Kidney capillary endothelial cell (primary cell): ENCODE measurements at regions not wholly inside any gene's neighbourhood (a gene's known extent, or its start where the extent isn't known, plus 50 kb on each side); places are given as distances from the start of the nearest gene placed in this dataset.
A peak's percentile ranks its signal among the peaks of the same experiment; 100 is the strongest.

ENCODE experiments used
- DNase-seq: peaks from one replicate; pipeline ENCODE4 v3.0.0-alpha.2; 2018; ENCODE audit warnings: low spot score

DNA sequence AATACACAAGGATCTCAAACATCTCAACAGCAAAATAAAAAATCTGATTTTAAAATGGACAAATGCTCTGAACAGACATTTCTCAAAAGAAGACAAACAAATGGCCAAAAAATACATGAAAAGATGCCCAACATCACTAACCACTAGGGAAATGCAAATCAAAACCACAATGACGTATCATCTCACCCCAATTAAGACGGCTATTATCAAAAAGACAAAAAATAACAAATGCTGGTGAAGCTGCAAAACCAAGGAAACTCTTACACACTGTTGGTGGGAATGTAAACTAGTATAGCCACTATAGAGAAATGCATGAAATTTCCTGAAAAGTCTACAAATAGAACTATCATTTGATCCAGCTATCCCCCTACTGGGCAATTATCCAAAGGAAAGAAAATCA, 145.0 kb downstream of the BTG1 start:
- DNase-seq: no peak

DNA sequence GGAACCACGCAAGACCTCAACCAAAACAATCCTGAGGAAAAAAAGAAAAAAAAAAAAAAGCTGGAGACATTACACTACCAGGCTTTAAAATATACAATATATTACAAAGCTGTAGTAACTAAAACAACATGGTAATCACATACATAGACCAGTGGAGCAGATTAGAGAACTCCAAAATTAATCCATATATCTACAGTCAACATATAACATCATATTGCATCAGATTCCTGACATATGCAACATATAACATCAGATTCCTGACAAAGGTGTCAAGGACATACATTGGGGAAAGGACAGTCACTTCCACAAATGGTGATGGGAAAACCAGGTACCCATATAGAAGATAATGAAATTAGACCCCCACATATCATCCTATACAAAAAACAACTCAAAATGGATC, 145.8 kb downstream of the BTG1 start:
- DNase-seq: no peak

DNA sequence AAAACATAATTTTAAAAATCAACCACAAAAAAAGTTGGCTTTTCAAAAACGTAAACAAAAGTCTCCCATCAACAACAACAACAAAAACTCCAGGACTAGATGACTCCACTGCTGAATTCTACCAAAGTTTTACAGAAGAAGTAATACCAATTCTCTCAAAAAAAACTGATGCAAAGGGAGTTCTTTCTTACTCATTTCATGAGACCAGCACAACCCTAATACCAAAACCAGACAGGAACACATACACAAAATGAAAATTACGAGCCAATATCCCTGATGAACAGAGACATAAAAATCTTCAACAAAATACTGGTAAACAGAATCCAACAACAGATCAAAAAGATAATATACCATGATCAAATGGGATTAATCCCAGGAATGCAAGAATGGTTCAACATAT, 147.3 kb downstream of the BTG1 start:
- no peak for DNase-seq

DNA sequence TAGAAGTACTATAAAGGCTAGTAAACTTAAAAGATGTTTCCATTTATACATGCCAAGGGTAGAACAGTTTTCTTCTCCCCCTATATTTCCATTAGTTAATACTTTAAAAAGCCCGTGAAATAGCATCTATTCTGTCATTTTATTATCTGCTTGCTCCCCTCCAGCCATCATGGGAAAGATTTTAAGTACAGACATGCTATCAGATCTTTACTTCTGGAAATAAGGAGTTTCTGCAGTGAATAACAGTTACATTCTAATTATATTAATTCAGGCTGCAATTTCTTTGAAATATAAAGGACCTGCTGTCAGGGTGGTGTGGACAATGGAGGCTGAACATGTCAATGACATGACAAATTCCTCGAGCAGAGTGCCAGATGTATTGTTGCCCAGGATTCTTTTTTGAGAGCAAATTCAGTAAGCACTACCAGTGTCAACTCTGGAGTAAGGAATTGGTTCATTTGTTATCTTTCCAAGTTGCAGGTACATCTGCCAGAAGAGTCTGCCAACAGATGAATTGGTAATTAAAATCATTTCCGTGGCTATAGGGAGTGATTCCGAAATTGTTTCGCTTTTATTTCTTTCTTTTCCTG, 151.3 kb downstream of the BTG1 start:
- no peak for DNase-seq

DNA sequence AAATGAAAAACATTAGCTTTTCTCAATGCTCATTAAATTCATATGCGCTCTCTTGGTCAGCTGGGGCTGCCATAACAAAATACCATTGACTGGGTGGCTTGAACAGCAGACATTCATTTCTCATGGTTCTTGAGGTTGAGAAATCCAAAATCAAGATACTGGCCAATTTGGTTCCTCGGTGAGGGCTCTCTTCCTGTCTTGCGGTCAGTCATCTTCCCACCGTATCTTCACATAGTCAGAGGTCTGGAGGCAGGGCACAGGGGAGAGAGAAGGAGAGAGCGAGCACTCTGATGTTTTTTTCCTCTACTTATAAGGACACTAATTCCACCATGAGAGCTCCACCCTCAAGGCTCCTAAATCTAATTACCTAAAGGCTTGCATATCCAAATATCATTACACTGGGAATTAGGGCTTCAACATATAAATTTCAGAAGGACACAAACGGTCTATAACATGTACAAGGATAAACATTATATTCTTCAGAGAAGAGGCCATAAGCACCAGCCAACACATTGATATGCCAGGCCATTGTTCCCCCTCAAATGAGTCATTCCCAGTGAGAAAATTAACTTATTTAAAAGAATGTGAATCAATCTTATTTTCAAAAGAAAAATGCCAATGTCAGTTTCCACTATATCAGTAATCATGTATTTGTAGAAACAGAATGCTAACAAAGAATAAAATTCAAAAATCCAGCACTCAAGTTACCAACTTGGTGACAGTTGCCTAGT, 152.2 kb downstream of the BTG1 start:
- DNase-seq: peak; percentile 46

DNA sequence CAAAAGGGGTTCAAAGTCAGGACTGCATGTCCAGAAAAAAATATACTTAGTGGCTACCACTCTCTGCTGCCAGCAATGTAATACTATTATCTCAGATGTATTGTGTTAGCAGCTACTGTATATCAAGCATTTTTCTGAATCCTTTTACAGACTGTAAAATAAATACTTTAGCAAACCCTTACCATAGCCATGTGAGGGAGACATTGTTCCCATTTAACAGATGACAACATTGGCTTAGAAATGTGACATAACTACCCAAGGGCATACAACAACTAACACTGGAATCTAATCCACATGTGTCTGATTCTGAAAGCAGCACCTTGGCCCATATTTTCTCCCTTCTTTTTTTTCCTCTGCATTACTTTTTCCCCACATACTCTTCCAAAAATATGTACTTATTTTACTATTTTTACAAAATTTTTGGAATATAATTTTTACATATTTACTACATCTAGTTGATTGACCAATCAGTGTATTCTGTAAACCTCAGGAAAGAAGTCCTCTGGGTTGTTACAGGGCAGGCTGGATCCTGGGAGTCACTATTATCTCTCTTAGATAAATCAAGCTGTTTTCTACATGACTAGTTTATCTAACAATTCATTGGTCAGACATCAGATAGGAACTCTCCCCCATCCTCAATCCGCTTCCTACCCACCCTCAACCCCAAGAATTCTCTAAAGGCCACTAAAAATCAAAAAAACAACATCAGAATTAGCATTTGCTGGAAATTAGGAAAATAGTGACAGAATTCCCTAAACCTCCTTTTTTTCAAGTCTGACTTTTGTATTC, 154.1 kb downstream of the BTG1 start:
- DNase-seq: peak; percentile 18

DNA sequence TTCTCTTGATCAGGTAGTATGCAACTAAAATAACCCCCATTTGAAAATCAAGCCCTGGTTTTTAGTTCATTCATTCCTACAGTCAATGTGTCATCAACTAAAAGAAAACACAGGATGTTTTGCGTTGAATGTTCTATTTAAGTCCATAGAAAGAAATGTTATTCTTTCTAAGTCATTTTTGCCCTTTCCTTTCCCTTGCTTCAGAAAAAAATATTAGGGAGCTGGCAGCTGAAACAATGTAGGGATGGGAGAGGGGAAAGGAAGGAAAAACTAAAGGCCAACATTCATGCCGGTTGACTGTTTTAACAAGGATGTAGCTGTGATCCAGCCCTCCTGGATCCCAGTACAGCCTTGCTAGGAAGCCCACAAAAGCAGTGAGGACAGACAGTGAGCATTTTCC, 155.1 kb downstream of the BTG1 start:
- peak; percentile 53 for DNase-seq

DNA sequence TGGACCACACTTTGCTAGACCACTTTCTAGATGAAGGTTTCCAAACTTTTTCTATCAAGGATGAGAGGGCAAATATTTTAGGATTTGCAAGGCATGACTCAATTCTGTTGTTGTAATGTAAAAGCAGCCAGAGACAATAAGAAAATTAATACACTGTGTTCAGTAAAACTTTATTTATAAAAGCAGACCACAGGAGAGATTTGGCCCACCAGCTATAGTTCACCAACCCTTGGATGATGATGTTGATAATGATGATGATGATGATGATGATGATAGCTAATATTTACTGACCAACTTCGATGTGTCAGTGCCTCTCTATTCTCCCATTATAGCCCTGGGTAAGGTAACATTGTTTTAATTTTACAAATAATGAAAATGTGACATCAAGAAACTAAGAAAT, 156.5 kb downstream of the BTG1 start:
- peak; percentile 6 for DNase-seq

DNA sequence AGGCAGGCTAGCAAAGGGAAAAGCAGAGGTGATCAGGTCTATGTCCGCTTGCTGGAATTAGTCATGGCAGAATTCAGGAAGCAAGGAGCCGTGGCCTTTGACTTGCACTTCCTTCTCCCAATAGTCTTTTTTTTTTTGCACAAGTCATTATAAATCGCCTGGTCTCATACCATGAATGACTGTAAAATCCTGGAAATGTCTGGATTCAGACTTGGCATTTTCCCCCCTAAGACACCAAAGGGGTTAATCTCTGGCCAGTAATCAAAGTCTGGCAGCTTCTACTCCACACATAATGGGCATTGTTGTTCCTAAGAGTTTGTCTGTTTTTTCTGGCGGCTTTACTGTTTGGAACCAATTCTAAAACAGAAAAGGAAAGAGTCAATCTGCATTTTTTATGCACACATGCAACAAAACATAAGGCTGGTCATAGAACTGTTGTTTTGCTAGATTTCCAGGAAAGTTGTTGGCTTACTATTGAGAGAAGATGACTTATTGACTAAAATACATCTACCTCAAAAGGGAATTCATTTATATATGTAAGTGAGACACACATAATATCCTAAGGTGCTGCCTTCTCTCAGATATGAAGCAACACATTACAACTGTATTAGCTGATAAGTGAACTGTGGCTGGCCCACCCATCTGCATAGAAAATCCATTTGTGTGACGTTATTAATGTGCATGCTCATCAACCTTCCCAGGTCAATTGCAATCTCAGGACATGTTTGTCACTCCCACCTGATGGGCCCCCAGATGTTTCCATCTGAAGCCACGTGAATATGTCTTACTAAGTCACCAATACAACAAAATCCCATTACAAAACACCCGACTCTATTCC, 157.3 kb downstream of the BTG1 start:
- peak; percentile 88 for DNase-seq

DNA sequence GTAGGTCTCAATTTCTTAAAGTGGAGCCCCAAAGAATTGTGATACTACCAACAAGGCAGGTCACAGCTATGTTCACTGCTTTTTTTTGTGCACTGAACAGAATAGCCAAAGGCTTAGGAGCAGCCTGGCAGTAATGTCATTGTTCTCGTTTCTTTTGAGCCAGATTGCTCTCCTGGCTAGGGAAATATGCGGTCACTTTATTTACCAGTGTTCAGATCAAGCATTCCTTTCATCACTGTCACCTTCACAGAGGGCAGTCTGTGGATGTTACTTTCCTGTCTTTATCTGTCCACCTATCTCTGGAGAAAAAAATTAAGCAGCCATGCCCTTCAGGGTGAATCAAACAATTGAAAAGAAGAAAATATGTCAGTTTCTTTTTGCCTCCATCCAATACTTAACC, 159.6 kb downstream of the BTG1 start:
- DNase-seq: peak; percentile 36

DNA sequence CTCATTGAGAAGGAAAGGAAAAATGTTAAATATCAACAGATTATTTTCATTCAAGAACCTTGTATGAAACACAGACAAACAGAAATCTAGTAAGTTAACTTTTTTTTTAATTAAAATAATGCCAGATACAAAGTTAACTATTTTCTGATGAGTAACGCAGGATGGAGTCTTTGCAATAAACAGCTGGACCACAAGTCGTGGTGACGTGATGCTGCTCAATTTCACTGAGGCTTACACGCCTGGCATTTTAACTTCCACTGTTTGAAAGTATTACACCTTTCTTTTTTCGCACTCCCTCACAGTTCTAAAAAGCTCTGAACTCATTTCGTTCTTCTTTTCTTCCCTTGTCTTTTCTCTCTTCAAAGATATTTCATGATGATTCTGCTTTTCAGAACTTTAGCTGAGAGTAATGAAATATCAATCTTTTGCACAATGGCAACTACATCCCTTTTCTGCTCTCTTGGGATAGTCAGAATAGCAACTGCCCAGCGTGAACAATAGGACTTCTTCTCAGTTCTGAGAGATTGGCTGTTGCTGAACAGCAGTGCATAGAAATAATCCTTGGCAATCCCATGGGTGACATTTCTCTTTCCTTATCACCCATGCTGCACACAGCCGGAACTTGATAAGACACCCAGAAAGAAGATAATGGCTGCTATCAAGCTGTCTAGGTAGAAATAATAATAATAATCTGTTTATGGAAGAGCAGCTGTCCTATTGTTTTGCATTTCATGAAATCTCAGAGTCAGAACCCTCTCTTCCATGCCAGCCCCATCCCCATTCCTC, 160.5 kb downstream of the BTG1 start:
- peak; percentile 36 for DNase-seq

DNA sequence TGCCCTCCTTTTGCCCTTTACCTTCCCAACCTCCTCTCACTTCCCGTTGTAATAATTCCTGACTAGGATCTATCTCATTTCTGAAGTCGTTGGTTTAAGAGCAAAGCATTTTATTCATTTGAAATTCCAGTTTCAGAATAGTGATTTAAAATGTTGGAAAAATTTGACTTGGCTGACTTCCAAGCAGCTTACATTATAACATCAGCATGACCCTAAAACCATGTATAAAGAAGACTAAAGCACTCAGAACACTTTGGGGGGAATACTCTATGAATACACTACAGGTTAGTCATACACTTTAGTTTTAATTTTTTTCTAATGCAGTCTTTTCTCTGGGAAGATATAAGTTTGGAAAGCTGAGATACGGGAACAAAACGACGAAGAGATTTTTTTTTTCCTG, 161.1 kb downstream of the BTG1 start:
- peak; percentile 8 for DNase-seq

DNA sequence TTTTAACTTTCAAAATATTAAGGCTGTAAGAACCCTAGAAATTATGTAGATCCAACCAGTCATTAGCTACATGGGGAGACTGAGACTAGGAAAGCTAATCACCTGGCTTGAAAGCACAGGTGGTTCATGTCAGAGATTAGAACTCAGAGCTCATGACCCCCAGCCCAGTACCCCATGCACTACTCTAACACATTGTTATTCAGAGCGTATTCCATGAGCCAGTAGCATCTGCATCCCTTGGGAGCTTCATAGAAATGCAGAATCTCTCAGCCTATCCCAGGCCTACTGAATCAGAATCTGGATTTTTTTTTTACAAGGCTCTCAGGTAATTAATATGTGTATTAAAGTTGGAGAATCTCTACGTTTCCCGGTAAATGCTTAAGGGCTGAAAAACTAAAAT, 161.7 kb downstream of the BTG1 start:
- no peak for DNase-seq

DNA sequence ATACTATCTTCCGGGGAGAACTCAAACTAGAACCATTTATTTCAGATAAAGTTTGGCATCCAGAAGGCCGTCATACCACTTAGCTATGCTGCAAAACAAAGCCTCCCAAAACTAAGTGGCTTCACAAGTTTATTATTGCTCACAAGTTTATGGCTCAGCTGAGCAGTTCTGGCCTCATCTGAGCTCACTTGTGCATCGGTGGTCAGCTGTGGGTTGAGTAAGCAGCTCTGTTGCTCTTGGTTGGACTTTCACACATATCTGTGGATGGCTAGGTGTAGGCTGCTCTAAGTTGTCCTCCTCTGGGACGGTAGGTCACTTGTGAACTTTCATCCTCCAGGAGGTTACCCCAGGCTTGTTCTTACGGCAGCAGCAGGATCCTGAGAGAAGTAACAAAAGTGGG, 162.7 kb downstream of the BTG1 start:
- DNase-seq: no peak

DNA sequence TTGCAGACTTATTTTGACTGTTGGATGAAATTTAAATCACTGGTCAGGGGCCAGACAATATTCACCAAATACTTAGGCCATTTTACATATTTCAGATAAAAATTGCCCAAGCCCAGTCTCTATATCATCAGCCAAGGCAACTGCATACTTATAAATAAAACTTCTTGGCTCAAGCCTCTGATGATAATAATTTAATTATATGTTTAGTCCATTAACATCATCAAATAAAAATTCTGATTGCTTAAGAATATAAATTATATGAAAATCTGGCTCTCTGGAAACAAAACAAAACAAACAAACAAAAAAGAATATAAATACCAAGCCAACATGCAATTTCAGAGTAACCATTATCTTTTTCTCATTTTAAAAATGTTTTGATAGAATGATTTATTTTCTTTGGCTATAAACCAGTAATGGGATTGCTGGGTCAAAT, 165.2 kb downstream of the BTG1 start:
- no peak for DNase-seq

DNA sequence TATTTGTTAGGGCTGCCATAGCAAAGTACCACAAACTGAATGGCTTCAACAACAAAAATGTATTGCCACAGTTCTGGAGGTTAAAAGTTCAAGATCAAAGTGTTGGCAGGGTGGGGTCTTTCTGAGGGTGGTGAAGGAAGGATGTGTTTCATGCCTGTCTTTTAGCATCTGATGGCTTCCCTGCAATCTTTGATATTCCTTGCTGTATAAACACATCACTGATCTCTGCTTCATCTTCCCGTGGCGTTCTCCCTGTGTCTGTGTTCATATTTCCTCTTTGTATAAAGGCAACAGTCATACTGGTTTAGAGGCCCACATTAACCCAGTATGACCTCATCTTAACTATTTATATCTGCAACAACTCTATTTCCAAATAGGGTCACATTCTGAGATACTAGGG, 167.5 kb downstream of the BTG1 start:
- DNase-seq: peak; percentile 22

DNA sequence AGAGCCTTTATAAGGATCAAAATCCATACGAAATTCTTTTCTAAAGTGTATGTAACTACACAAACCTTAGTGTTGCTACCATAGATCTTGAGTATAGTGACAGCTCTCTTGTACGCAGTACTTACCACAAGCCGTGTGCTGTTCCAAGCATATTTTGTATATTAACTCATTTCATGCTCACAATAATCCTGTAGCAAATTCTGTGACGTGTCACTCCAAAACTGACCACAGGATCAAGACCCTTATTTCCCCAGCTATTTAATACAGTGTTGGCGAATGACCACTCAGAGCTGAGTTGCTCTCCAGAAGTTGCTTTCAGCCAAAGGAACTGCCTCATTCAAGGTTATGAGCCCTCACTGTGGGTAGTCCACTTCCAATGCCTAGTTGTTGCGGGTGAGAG, 169.8 kb downstream of the BTG1 start:
- no peak for DNase-seq

DNA sequence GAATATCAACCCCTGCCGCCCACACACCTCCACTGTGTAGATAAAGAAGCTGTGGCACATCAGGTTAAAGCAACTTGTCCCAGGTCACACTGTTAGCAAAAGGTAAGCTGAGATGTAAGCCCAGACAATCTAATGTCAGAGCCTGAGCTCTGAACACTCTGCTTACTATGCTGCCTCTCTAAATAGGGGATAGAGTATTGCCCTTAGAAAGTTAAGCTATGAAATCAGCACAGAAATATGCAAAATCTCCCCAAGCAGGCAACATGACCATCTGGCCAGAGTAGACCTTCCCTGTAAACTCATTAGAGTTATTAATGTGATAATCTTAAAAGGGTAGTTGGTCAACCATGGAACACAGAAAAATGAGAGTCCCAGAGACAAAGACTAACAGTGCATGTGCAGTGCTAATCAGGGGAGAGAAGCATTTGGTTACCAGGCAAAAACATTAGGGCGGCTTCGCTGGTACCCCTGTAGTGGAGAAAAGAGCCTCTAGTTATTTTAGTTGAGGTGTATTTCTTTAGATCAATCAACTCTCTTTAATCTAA, 171.0 kb downstream of the BTG1 start:
- no peak for DNase-seq

DNA sequence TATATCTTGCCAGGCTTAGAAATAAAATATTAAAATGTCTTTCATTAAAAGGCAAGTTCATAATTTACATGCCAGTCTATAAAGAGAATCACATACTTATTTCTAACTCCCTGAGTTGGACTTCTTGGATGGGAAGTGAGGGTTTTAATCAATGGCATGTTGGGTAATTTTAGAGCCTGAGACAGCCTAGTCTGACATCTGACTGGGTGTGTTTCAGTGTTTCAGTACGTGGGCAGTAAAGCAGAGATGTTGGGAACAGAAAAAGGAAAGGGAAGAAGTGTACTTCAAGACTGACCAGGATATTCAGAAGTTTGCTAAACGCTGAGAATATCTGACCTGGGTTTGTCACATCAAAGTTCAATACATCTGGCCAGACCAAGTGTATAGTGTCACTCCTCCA, 171.8 kb downstream of the BTG1 start:
- DNase-seq: no peak

DNA sequence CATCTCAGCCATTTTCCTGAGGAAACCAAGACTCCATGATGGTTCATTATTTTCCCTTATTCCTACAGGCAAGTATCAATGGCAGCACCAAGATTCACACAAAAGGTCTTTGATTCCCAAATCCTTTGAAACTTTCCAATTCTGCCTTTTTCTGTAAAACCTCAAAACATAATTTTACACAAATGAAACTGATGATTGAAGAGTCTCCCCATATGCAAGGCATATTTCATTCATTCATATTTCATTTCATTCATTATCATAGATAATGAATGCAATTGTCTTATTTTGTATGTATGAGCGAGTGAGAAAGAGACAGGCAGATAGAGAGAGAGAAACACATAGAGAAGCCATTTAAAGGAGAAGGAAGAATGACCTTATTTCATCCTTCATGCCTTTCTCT, 172.8 kb downstream of the BTG1 start:
- DNase-seq: no peak

DNA sequence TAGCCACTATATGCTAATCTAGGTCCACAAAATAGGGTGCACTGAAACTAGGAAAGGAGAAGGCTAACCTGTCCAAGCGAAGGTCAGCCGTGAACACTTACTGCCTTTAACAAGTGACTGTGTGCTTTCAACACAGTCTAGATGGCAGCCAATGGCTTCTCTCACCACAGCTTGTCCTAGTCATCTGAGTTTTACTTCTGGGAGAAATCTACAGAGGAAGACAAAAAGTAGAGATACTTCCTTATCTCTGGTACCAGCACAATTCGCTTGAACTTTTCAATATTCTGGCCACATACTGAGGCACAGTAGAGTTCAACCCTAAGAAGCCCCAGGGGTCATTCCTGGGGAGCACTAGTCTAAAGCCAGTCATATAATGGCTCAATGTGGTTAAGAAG, 176.9 kb downstream of the BTG1 start:
- DNase-seq: no peak
